Psoas muscle (tissue), 7 donors: ENCODE measurements at regions not wholly inside any gene's neighbourhood (a gene's known extent, or its start where the extent isn't known, plus 50 kb on each side); places are given as distances from the start of the nearest gene placed in this dataset.
"Not testable (repeated sequence)": the region's sequence is repeated elsewhere in the genome, so short reads cannot be mapped to it uniquely, and the experiment has no call there.

ENCODE experiments used
- ATAC-seq, 4 donors: fragments of 200-7000 bp; cut with Tn5 transposase; one replicate each; pipeline ENCODE4 v1.9.1; 2020; ENCODE audit warnings: moderate library complexity in 3 of 4, mild to moderate bottlenecking in 2 of 4
- DNase-seq, 2 donors: peaks; one replicate each; pipeline ENCODE4 v3.0.0-alpha.2; 2020
- H3K27ac ChIP-seq: fragments of 200-600 bp; one replicate; pipeline ENCODE4 v1.8.0; 2022
- H3K27me3 ChIP-seq, 3 donors: fragments of 200-600 bp in 1 of 3; one replicate each; pipeline versions ENCODE4 v1.6.1 to v1.8.0; 2013 to 2022; ENCODE audit warnings: low read length in 2 of 3, mild to moderate bottlenecking in 2 of 3, moderate library complexity in 1 of 3; ENCODE audit not compliant: insufficient read depth in 3 of 3
- H3K36me3 ChIP-seq, 2 donors: fragments of 200-600 bp in 1 of 2; one replicate each; pipeline versions ENCODE4 v1.6.1 to v1.8.0; 2013 to 2022; ENCODE audit warnings: low read depth in 1 of 2, mild to moderate bottlenecking in 1 of 2, moderate library complexity in 1 of 2; ENCODE audit not compliant: insufficient read depth in 1 of 2
- H3K4me1 ChIP-seq: fragments of 200-600 bp; one replicate; pipeline ENCODE4 v1.8.0; 2022
- H3K4me3 ChIP-seq: fragments of 200-600 bp; one replicate; pipeline ENCODE4 v1.8.0; 2022; ENCODE audit warnings: mild to moderate bottlenecking
- H3K9me3 ChIP-seq: fragments of 200-600 bp; one replicate; pipeline ENCODE4 v1.8.0; 2022
- WGBS, 3 donors: extraction: QIAGEN DNeasy Blood & Tissue Kit; methylation state at CpG; one replicate each; pipeline versions ENCODE4 v1.1.6 to v1.1.7; 2013; 5-methylcytosine and 5-hydroxymethylcytosine counted together
- intact Hi-C, 2 donors: fragments of 100-400 bp; cut with DNase I; formaldehyde crosslinking; loops; one replicate each; pipeline versions ENCODE4 v1.11.0 to v1.14.2; 2022
- TF ChIP-seq, protein P1 (sequence below): fragments of 200-600 bp; IDR thresholded peaks from one replicate; pipeline ENCODE4 v1.8.0; 2022; ENCODE audit warnings: antibody characterized with exemption
- donor health status: healthy with polysubstance abuse.
- donor health status: DM: no; HTN: no; CAD: no; lungs with moderate emphysema.
- donor health status: Bipolar disorder and iron deficiency.
- donor health status: healthy.
- donor health status: DM: yes; HTN: yes; CAD: no.
- donor health status: DM: no; HTN: no; CAD: no.
- donor health status: DM: yes; HTN: yes; CAD: no.

DNA sequence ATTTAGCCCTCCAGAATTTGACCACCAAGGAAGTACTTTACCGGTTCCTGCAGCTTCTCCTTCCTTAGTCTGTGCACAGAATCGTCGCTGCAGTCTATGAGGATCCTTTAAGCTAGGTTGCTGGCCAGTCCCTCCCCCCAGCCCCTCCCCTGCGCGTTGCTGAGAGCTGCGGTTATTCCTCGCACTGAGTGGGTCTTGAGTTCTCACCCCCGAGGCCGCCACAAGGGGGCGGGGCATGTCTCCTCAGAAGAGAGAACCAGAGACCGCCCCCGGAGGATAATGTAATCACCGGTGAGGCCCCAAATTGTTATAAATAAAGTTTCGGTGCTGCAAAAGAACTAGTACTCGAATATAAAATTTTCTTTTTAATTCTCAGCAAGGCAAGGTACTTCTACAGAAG is 1184.9 kb upstream of the CDH2 start:
- WGBS, 3 donors, result 85 to 87% (median 86%) methylated on average over 15 of the region's 15 CpGs
- Histone ChIP-seq H3K36me3 (no peaks in the 10 kb centered on the region), H3K4me3 (no peak overlapping the region), H3K27me3 (no peaks in the 10 kb centered on the region), H3K9me3 (no peaks in the 10 kb centered on the region), H3K4me1 (no peaks in the 10 kb centered on the region), H3K27ac (no peak overlapping the region)
- intact Hi-C loops, result no loop called here
- DNase-seq, result no peak
- no peak for ATAC-seq
- TF ChIP-seq, protein P1, sequence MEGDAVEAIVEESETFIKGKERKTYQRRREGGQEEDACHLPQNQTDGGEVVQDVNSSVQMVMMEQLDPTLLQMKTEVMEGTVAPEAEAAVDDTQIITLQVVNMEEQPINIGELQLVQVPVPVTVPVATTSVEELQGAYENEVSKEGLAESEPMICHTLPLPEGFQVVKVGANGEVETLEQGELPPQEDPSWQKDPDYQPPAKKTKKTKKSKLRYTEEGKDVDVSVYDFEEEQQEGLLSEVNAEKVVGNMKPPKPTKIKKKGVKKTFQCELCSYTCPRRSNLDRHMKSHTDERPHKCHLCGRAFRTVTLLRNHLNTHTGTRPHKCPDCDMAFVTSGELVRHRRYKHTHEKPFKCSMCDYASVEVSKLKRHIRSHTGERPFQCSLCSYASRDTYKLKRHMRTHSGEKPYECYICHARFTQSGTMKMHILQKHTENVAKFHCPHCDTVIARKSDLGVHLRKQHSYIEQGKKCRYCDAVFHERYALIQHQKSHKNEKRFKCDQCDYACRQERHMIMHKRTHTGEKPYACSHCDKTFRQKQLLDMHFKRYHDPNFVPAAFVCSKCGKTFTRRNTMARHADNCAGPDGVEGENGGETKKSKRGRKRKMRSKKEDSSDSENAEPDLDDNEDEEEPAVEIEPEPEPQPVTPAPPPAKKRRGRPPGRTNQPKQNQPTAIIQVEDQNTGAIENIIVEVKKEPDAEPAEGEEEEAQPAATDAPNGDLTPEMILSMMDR, result no peak

DNA sequence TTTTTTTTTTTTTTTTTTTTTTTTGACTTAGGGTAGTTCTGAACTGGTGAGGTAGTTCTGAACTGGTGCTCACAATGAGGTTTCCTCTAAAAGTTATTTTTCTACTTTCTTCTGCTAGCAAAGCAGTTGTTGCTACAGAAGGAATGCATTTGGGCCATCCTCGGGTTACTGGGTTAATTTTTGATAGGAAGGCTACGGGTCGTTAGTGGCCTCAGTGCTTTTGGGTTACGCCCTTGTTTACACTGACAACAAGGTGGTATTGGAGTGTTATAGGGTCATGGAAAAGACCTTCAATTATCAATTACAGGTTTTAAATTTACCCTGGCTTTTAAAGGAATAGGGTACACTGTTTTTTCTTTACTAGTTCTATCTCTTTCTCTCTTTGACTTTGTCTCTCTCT is 1183.7 kb upstream of the CDH2 start:
- H3K36me3 ChIP-seq, H3K4me1 ChIP-seq, H3K9me3 ChIP-seq, intact Hi-C loops, H3K4me3 ChIP-seq, DNase-seq, H3K27me3 ChIP-seq, ATAC-seq, H3K27ac ChIP-seq: not testable (repeated sequence)
- 73 to 78% (median 76%) methylated on average over 4 of the region's 4 CpGs for WGBS, 3 donors

DNA sequence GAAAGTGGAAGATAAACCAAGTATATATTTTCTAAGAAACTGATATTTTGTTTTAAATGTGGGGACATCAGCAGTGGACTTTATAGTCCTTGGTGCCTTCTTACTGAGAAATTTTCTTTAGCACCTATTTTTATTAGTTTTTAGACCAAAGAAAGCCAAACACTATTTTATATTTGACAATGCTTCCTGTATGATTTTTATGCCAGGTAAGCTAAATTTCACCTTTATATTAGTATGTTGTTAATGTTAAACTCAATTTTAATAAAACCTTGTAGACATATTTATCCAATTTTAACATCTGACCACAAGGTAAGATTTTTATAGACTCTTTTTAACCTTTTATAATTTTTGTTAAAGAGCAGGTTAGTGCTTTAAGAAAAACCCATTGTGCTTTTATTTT is 1182.3 kb upstream of the CDH2 start:
- H3K9me3 ChIP-seq, ATAC-seq, H3K4me3 ChIP-seq, DNase-seq, H3K4me1 ChIP-seq, H3K27me3 ChIP-seq, H3K27ac ChIP-seq, intact Hi-C loops, H3K36me3 ChIP-seq: not testable (repeated sequence)

DNA sequence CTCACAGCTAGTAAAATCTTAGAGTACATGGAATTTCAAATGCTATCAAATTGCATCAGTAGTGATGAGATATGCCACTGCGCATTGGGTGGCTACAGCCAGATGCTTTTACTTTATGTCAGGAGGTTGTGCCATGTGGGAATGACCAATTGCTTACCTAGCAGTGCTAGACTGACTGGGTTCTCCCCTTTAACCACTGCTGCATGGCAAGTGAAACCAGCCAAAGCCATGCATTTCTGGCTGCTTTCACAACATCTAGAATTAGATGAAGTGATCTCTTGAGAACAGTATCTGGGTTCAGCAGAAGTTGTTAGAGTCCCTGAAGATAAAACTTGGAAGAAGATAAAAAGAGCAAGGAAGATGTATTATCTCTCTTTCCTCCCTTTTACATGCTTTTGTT is 1174.2 kb upstream of the CDH2 start:
- 86 to 90% (median 86%) methylated on average over 1 of the region's 1 CpG for WGBS, 3 donors
- H3K4me3 ChIP-seq, result no peak overlapping the region
- no peak for DNase-seq
- H3K27me3 ChIP-seq, result peaks cover 0 to 2% (median 0%) of the 10 kb centered on the region in 3 donors
- intact Hi-C loops, result no loop called here
- no peaks in the 10 kb centered on the region for H3K36me3 ChIP-seq
- H3K27ac ChIP-seq, result no peak overlapping the region
- no peaks in the 10 kb centered on the region for H3K9me3 ChIP-seq
- TF ChIP-seq, protein P1, result no peak
- H3K4me1 ChIP-seq, result no peaks in the 10 kb centered on the region
- no peak for ATAC-seq

DNA sequence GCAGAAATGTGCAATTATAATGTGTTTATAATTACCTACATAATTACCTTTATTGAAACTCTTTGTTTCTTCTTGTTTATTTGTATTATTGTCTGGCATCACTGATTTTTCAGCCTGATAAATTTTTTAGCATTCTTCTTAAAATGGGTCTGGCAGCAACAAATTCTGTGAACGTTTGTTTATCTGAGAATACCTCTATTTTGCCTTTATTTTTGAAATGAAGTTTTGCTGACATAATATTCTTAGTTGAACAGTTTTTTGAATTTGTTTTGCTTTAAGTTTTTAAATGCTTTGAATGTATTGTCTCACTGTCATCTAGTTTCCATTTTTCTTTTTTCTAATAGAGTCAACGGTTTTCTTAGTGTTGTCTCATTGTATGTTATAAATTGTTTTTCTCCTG is 1152.0 kb upstream of the CDH2 start:
- TF ChIP-seq, protein P1, result no peak
- Histone ChIP-seq H3K36me3 (no peaks in the 10 kb centered on the region), H3K4me1 (no peaks in the 10 kb centered on the region), H3K27me3 (no peaks in the 10 kb centered on the region), H3K9me3 (peaks cover 4% of the 10 kb centered on the region), H3K4me3 (no peak overlapping the region), H3K27ac (no peak overlapping the region)
- no peak for ATAC-seq
- no peak for DNase-seq
- WGBS, 3 donors, result 62 to 71% (median 64%) methylated on average over 2 of the region's 2 CpGs
- intact Hi-C loops, result no loop called here

DNA sequence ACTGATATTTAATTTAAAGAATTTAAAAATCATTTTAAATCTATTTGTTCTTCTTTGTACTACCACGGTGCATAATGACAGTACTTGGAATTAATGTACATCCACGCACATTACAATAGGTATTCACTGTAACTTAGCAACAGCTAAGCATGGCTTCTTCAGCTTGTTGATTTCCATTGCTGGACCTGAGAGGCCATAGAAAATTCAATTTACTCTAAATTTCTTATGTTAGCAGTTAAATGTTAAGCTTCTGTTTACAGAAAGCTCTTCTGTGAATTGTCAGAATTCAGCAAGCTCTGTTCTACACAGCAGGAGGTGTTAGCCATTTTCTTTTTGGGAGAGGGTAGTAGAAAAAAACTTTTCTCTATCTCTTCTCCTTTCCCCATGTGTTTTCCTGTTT is 1149.3 kb upstream of the CDH2 start:
- intact Hi-C loops, result no loop called here
- H3K9me3 ChIP-seq, result peaks cover 4% of the 10 kb centered on the region
- TF ChIP-seq, protein P1, result no peak
- ATAC-seq (no peak), DNase-seq (no peak)
- 61 to 74% (median 64%) methylated on average over 2 of the region's 2 CpGs for WGBS, 3 donors
- H3K36me3 ChIP-seq, result no peaks in the 10 kb centered on the region
- no peak overlapping the region for H3K27ac ChIP-seq
- H3K4me3 ChIP-seq, result no peak overlapping the region
- H3K4me1 ChIP-seq, result no peaks in the 10 kb centered on the region
- H3K27me3 ChIP-seq, result no peaks in the 10 kb centered on the region
